Fibroblast of skin of abdomen (primary cell): ENCODE measurements at regions not wholly inside any gene's neighbourhood (a gene's known extent, or its start where the extent isn't known, plus 50 kb on each side); places are given as distances from the start of the nearest gene placed in this dataset.
"Not testable (repeated sequence)": the region's sequence is repeated elsewhere in the genome, so short reads cannot be mapped to it uniquely, and the experiment has no call there.

ENCODE experiments used
- DNase-seq: peaks from one replicate; pipeline ENCODE4 v3.0.0-alpha.2; 2013

GRCh38 chrX:63466690-63467089 is 115.6 kb upstream of the SPIN4 start:
- DNase-seq = no peak

- no peak for DNase-seq
Measured at GRCh38 chrX:63458981-63459380, 107.8 kb upstream of the SPIN4 start.

- DNase-seq = no peak
Measured at GRCh38 chrX:63453571-63453970, 102.4 kb upstream of the SPIN4 start.

GRCh38 chrX:63441717-63442116 is 90.6 kb upstream of the SPIN4 start:
- DNase-seq = no peak

GRCh38 chrX:63439580-63439979 is 88.4 kb upstream of the SPIN4 start:
- DNase-seq = no peak

- no peak for DNase-seq
Measured at GRCh38 chrX:63436865-63437264, 85.7 kb upstream of the SPIN4 start.

GRCh38 chrX:63434665-63435064 is 83.5 kb upstream of the SPIN4 start:
- peak; percentile 37 for DNase-seq

GRCh38 chrX:63434206-63434605 is 83.1 kb upstream of the SPIN4 start:
- DNase-seq = no peak

- no peak for DNase-seq
Measured at GRCh38 chrX:63430026-63430425, 78.9 kb upstream of the SPIN4 start.

GRCh38 chrX:63428348-63428747 is 77.2 kb upstream of the SPIN4 start:
- DNase-seq = no peak

GRCh38 chrX:63426519-63426918 is 75.4 kb upstream of the SPIN4 start:
- no peak for DNase-seq

- no peak for DNase-seq
Measured at GRCh38 chrX:63424063-63424462, 72.9 kb upstream of the SPIN4 start.

- no peak for DNase-seq
Measured at GRCh38 chrX:63421411-63421810, 70.3 kb upstream of the SPIN4 start.

GRCh38 chrX:63418211-63418610 is 67.1 kb upstream of the SPIN4 start:
- no peak for DNase-seq

- DNase-seq = no peak
Measured at GRCh38 chrX:63417649-63418048, 66.5 kb upstream of the SPIN4 start.

- DNase-seq = not testable (repeated sequence)
Measured at GRCh38 chrX:63409934-63410333, 58.8 kb upstream of the SPIN4 start.

- DNase-seq = no peak
Measured at GRCh38 chrX:63408050-63408449, 56.9 kb upstream of the SPIN4 start.

GRCh38 chrX:63404332-63404731 is 53.2 kb upstream of the SPIN4 start:
- no peak for DNase-seq

- DNase-seq = no peak
Measured at GRCh38 chrX:63402106-63402505, 51.0 kb upstream of the SPIN4 start.
